ENCODE measurements at regions not wholly inside any gene's neighbourhood (a gene's known extent, or its start where the extent isn't known, plus 50 kb on each side); places are given as distances from the start of the nearest gene placed in this dataset.

GRCh38 chr7:34327681-34328080 is 330.3 kb upstream of the NPSR1 start:
- no peak for DNase-seq (ENCODE audit: low read depth)
- in situ Hi-C loops (cut with HindIII; ENCODE audit: low sequenced_read_pairs), result no loop called here
- H3K4me3 ChIP-seq (ENCODE audit: low read depth, low read length), result no peak overlapping the region
- TF ChIP-seq, protein P1, sequence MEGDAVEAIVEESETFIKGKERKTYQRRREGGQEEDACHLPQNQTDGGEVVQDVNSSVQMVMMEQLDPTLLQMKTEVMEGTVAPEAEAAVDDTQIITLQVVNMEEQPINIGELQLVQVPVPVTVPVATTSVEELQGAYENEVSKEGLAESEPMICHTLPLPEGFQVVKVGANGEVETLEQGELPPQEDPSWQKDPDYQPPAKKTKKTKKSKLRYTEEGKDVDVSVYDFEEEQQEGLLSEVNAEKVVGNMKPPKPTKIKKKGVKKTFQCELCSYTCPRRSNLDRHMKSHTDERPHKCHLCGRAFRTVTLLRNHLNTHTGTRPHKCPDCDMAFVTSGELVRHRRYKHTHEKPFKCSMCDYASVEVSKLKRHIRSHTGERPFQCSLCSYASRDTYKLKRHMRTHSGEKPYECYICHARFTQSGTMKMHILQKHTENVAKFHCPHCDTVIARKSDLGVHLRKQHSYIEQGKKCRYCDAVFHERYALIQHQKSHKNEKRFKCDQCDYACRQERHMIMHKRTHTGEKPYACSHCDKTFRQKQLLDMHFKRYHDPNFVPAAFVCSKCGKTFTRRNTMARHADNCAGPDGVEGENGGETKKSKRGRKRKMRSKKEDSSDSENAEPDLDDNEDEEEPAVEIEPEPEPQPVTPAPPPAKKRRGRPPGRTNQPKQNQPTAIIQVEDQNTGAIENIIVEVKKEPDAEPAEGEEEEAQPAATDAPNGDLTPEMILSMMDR (IDR thresholded peaks at IDR 0.05; ENCODE audit: low read depth, low read length, missing control alignments), result no peak

GRCh38 chr7:34330308-34330707 is 327.7 kb upstream of the NPSR1 start:
- no peak overlapping the region for H3K4me3 ChIP-seq (ENCODE audit: low read depth, low read length)
- no peak for DNase-seq (ENCODE audit: low read depth)
- in situ Hi-C loops (cut with HindIII; ENCODE audit: low sequenced_read_pairs), result no loop called here
- TF ChIP-seq, protein P1 (IDR thresholded peaks at IDR 0.05; ENCODE audit: low read depth, low read length, missing control alignments), result no peak

- TF ChIP-seq, protein P1 (IDR thresholded peaks at IDR 0.05; ENCODE audit: low read depth, low read length, missing control alignments), result no peak
- no peak for DNase-seq (ENCODE audit: low read depth)
Measured at GRCh38 chr7:34331102-34331501, 326.9 kb upstream of the NPSR1 start.

DNA sequence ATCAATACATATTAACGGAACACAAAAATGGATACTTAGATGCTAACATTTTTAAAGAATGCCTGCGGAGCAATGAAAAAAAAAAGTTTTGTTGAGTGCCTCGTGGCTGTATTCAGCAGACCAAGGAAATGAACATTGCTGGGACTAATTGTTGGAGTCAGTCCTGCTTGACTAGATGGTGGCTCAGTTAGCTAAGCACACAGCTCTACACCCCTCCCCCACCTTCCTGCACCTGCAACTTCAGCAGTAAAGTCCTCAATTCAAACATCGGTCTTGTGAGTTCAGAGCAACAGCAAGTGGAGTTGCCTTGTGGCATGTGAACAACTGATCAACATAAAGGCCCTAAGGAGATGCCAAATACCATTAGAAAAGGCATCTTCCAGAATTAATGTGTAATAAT is 326.0 kb upstream of the NPSR1 start:
- H3K4me3 ChIP-seq (ENCODE audit: low read depth, low read length), result no peak overlapping the region
- in situ Hi-C loops (cut with HindIII; ENCODE audit: low sequenced_read_pairs), result no loop called here
- TF ChIP-seq, protein P1 (IDR thresholded peaks at IDR 0.05; ENCODE audit: low read depth, low read length, missing control alignments), result no peak
- DNase-seq (ENCODE audit: low read depth), result no peak

More at GRCh38 chr7:34331102-34331501, 326.9 kb upstream of the NPSR1 start:
- in situ Hi-C loops (cut with HindIII; ENCODE audit: low sequenced_read_pairs), result no loop called here
- H3K4me3 ChIP-seq (ENCODE audit: low read depth, low read length), result no peak overlapping the region

- no peak for DNase-seq (ENCODE audit: low read depth)
- TF ChIP-seq, protein P1 (IDR thresholded peaks at IDR 0.05; ENCODE audit: low read depth, low read length, missing control alignments), result no peak
- in situ Hi-C loops (cut with HindIII; ENCODE audit: low sequenced_read_pairs), result no loop called here
- no peak overlapping the region for H3K4me3 ChIP-seq (ENCODE audit: low read depth, low read length)
Measured at GRCh38 chr7:34333184-34333583, 324.8 kb upstream of the NPSR1 start.

DNA sequence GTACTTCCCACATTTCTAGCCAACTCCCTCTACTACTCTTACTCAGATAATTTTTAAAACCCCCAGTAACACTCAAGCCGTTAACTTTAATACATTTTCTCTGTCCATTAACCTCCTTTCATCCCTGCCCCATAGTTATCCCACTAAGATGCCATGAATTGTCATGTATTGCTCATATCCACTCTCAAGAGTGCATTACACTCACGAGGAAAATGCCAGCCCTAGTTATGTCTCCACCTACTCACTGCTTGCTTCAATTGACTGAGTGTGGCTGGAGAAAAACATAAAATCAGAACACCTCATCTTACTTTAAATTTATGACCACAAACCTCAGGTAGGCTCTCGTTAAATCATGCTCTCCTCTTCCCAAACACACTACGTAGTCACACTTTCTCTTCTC is 324.1 kb upstream of the NPSR1 start:
- DNase-seq (ENCODE audit: low read depth), result no peak
- in situ Hi-C loops (cut with HindIII; ENCODE audit: low sequenced_read_pairs), result no loop called here
- H3K4me3 ChIP-seq (ENCODE audit: low read depth, low read length), result no peak overlapping the region
- TF ChIP-seq, protein P1 (IDR thresholded peaks at IDR 0.05; ENCODE audit: low read depth, low read length, missing control alignments), result no peak

GRCh38 chr7:34337163-34337562 is 320.9 kb upstream of the NPSR1 start:
- in situ Hi-C loops (cut with HindIII; ENCODE audit: low sequenced_read_pairs), result no loop called here
- TF ChIP-seq, protein P1 (IDR thresholded peaks at IDR 0.05; ENCODE audit: low read depth, low read length, missing control alignments), result no peak
- H3K4me3 ChIP-seq (ENCODE audit: low read depth, low read length), result no peak overlapping the region

More at GRCh38 chr7:34337163-34337562, 320.9 kb upstream of the NPSR1 start:
- no peak for DNase-seq (ENCODE audit: low read depth)

Data from astrocyte of the cerebellum (primary cell).